ENCODE measurements at regions not wholly inside any gene's neighbourhood (a gene's known extent, or its start where the extent isn't known, plus 50 kb on each side); places are given as distances from the start of the nearest gene placed in this dataset.

GRCh38 chr2:200089040-200089755, 133.8 kb downstream of the MAIP1 start:
- TF ChIP-seq POLR2A (IDR thresholded peaks at IDR 0.05; ENCODE audit: low read depth, low read length) (no peak), MAX (IDR thresholded peaks at IDR 0.05; ENCODE audit: insufficient read depth, insufficient read length) (no peak), CTCF (IDR thresholded peaks at IDR 0.05; ENCODE audit: extremely low read depth in 1 of 2, insufficient read depth in 1 of 2, low read depth in 1 of 2, low read length in 2 of 2) (no peak), GATA2 (IDR thresholded peaks at IDR 0.05; ENCODE audit: insufficient read depth, insufficient read length, low read depth, low read length) (no peak), EZH2 (IDR thresholded peaks at IDR 0.05; ENCODE audit: borderline replicate concordance, low read depth, low read length, severe bottlenecking) (no peak), POLR2AphosphoS5 (IDR thresholded peaks at IDR 0.05; ENCODE audit: insufficient read depth, low read depth, low read length) (no peak), JUN (IDR thresholded peaks at IDR 0.05; ENCODE audit: borderline replicate concordance, insufficient read depth, insufficient read length, low read depth) (no peak), MYC (IDR thresholded peaks at IDR 0.05; ENCODE audit: low read depth, low read length) (no peak)

Measured in endothelial cell of umbilical vein (primary cell).